OCI-LY3 (cell line): ENCODE measurements at regions not wholly inside any gene's neighbourhood (a gene's known extent, or its start where the extent isn't known, plus 50 kb on each side); places are given as distances from the start of the nearest gene placed in this dataset.
A peak's percentile ranks its signal among the peaks of the same experiment; 100 is the strongest.

ENCODE experiments used
- H2AFZ ChIP-seq: fragments of 200-600, 300-600 bp; shearing (Covaris generic); 2 replicates; pipeline ENCODE4 v1.6.0; 2014; ENCODE audit warnings: antibody characterized with exemption, low read depth, low read length
- H3K27ac ChIP-seq: fragments of 200-600, 300-600 bp; sonication (generic); 2 replicates; pipeline ENCODE4 v1.5.1; 2014; ENCODE audit warnings: mild to moderate bottlenecking, low read length, moderate library complexity, mixed read lengths
- H3K27me3 ChIP-seq: fragments of 200-600, 300-600 bp; sonication (generic); 2 replicates; pipeline ENCODE4 v1.6.1; 2014; ENCODE audit warnings: low read depth, low read length, mixed read lengths
- H3K36me3 ChIP-seq: fragments of 200-600, 300-600 bp; sonication (generic); replicated peaks from 2 replicates; pipeline ENCODE3; 2014; ENCODE audit warnings: low read depth, low read length, mixed read lengths
- H3K4me1 ChIP-seq: fragments of 300-600, 200-600 bp; sonication (generic); 2 replicates; pipeline ENCODE4 v1.6.1; 2014; ENCODE audit warnings: low read length, mixed read lengths
- H3K4me2 ChIP-seq: fragments of 200-600, 300-600 bp; sonication (generic); 2 replicates; pipeline ENCODE4 v1.6.1; 2014; ENCODE audit warnings: low read length, mixed read lengths
- H3K4me3 ChIP-seq: fragments of 300-600, 200-600 bp; sonication (generic); 2 replicates; pipeline ENCODE4 v1.5.1; 2014; ENCODE audit warnings: antibody characterized with exemption, mild to moderate bottlenecking, low read length, moderate library complexity
- H3K79me2 ChIP-seq: fragments of 300-600, 200-600 bp; shearing (Covaris generic); 2 replicates; pipeline ENCODE4 v1.6.1; 2014; ENCODE audit warnings: mild to moderate bottlenecking, low read length, mixed read lengths
- H3K9ac ChIP-seq: fragments of 300-600, 200-600 bp; shearing (Covaris generic); 2 replicates; pipeline ENCODE4 v1.6.0; 2014; ENCODE audit warnings: mild to moderate bottlenecking, low read length, moderate library complexity
- H3K9me3 ChIP-seq: fragments of 200-600, 300-600 bp; shearing (Covaris generic); 2 replicates; pipeline ENCODE4 v1.6.1; 2014; ENCODE audit warnings: low read length, mixed read lengths; ENCODE audit not compliant: insufficient read depth
- H4K20me1 ChIP-seq: fragments of 200-600, 300-600 bp; sonication (generic); 2 replicates; pipeline ENCODE4 v1.6.1; 2016; ENCODE audit warnings: low read length, mixed read lengths; ENCODE audit not compliant: insufficient read depth
- CTCF ChIP-seq: fragments of 200-600, 300-600 bp; sonication (generic); IDR thresholded peaks from 2 replicates; pipeline ENCODE4 v1.5.1; 2014; ENCODE audit warnings: antibody characterized with exemption, low read length, low read depth
- EZH2phosphoT487 ChIP-seq: fragments of 200-600 bp; shearing (Covaris generic); IDR thresholded peaks from 2 replicates; pipeline ENCODE4 v1.6.1; 2018; ENCODE audit warnings: antibody characterized with exemption, mixed run types, low read depth

GRCh38 chr5:125833398-125833797 lies 589.8 kb upstream of the GRAMD2B start:
- H3K27ac ChIP-seq = no peak overlapping the region
- no peak for TF ChIP-seq EZH2phosphoT487
- no peak for TF ChIP-seq CTCF

GRCh38 chr5:125834438-125835115 lies 588.6 kb upstream of the GRAMD2B start:
- Histone ChIP-seq H3K79me2 (no peaks in the 10 kb centered on the region), H3K4me2 (no peak overlapping the region), H3K27ac (no peak overlapping the region), H4K20me1 (no peaks in the 10 kb centered on the region), H3K36me3 (no peaks in the 10 kb centered on the region), H2AFZ (no peak overlapping the region), H3K27me3 (no peaks in the 10 kb centered on the region), H3K4me3 (no peak overlapping the region), H3K4me1 (peaks cover under 1% of the 10 kb centered on the region; the same call in 1 of the 2 replicates), H3K9me3 (no peaks in the 10 kb centered on the region), H3K9ac (no peak overlapping the region)
- TF ChIP-seq CTCF (no peak), EZH2phosphoT487 (no peak)

More at GRCh38 chr5:125833398-125833797, 589.8 kb upstream of the GRAMD2B start:
- no peaks in the 10 kb centered on the region for H3K27me3 ChIP-seq
- H3K9me3 ChIP-seq = no peaks in the 10 kb centered on the region
- no peak overlapping the region for H3K9ac ChIP-seq
- H3K4me2 ChIP-seq = no peak overlapping the region
- no peak overlapping the region for H3K4me3 ChIP-seq
- H4K20me1 ChIP-seq = no peaks in the 10 kb centered on the region
- no peak overlapping the region for H2AFZ ChIP-seq
- no peaks in the 10 kb centered on the region for H3K79me2 ChIP-seq
- no peaks in the 10 kb centered on the region for H3K36me3 ChIP-seq
- H3K4me1 ChIP-seq = peaks cover 9% of the 10 kb centered on the region

- H2AFZ ChIP-seq = no peak overlapping the region
- TF ChIP-seq CTCF = peak; percentile 43
- no peak for TF ChIP-seq EZH2phosphoT487
- H3K9me3 ChIP-seq = no peaks in the 10 kb centered on the region
- peak overlapping the region; percentile 53 for H3K4me3 ChIP-seq
- H3K79me2 ChIP-seq = no peaks in the 10 kb centered on the region
- no peak overlapping the region for H3K27ac ChIP-seq
- H4K20me1 ChIP-seq = no peaks in the 10 kb centered on the region
- no peaks in the 10 kb centered on the region for H3K36me3 ChIP-seq
- H3K27me3 ChIP-seq = no peaks in the 10 kb centered on the region
- H3K4me2 ChIP-seq = peak overlapping the region; percentile 60
- no peak overlapping the region for H3K9ac ChIP-seq
- no peaks in the 10 kb centered on the region for H3K4me1 ChIP-seq
Measured at GRCh38 chr5:125835293-125836172, 587.7 kb upstream of the GRAMD2B start.

GRCh38 chr5:125836256-125836655 lies 587.0 kb upstream of the GRAMD2B start:
- H3K9me3 ChIP-seq = no peaks in the 10 kb centered on the region
- H3K9ac ChIP-seq = no peak overlapping the region
- H3K36me3 ChIP-seq = no peaks in the 10 kb centered on the region
- H3K27ac ChIP-seq = no peak overlapping the region
- no peak overlapping the region for H3K4me2 ChIP-seq
- no peaks in the 10 kb centered on the region for H4K20me1 ChIP-seq
- H3K27me3 ChIP-seq = no peaks in the 10 kb centered on the region
- no peaks in the 10 kb centered on the region for H3K4me1 ChIP-seq
- no peaks in the 10 kb centered on the region for H3K79me2 ChIP-seq
- no peak overlapping the region for H3K4me3 ChIP-seq
- TF ChIP-seq CTCF (no peak), EZH2phosphoT487 (no peak)
- no peak overlapping the region for H2AFZ ChIP-seq
